Skeletal muscle cell (primary cell): ENCODE measurements at regions not wholly inside any gene's neighbourhood (a gene's known extent, or its start where the extent isn't known, plus 50 kb on each side); places are given as distances from the start of the nearest gene placed in this dataset.
"Not testable (repeated sequence)": the region's sequence is repeated elsewhere in the genome, so short reads cannot be mapped to it uniquely, and the experiment has no call there.

Source experiments
- DNase-seq: peaks from one replicate; pipeline ENCODE4 v3.0.0-alpha.2; 2010; ENCODE audit warnings: low read depth
- H3K4me3 ChIP-seq: 2 replicates; pipeline ENCODE4 v1.5.1; 2011; ENCODE audit warnings: low read depth, mild to moderate bottlenecking, control low read depth, low read length, moderate library complexity

DNA sequence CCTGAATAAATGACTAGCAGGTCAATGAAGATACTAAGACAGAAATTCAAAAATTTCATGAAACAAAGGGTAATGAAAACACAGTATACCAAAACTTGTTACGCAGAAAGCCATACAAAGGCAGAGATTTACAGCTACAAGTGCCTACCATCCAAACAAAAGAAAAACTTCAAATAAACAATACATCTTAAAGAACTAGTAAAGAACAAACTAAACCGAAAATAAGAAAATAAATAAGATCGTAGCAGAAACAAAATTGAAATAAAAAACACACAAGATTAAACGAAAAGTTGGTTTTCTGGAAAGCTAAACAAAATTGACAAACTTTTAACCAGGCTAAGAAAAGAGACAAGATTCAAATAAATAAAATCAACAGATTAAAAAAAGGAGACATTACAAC, 51.5 kb downstream of the VPREB1 start:
- H3K4me3 ChIP-seq, DNase-seq: not testable (repeated sequence)

- peak overlapping the region; percentile 58 for H3K4me3 ChIP-seq
- DNase-seq: not testable (repeated sequence)
Observed at GRCh38 chr22:22297159-22297793, 52.7 kb downstream of the VPREB1 start.

GRCh38 chr22:22297794-22298653, 53.4 kb downstream of the VPREB1 start:
- not testable (repeated sequence) for DNase-seq
- peak overlapping the region; percentile 73 for H3K4me3 ChIP-seq

DNA sequence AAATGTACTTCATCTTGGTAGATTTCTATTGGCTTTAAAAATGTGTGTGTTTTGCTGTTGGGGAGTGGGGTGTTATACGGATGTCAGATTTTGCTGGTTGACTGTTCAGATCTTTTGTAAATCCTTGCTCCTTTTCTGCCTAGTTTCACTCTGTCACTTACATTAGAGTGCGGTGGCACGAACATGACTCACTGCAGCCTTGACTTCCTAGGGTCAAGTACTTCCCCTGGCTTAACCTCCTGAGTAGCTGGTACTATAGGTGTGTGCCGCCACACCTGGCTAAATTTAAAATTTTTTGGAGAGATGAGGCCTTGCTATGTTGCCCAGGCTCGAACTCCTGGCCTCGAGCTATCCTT, 54.0 kb downstream of the VPREB1 start:
- H3K4me3 ChIP-seq: peak overlapping the region; percentile 73
- DNase-seq: not testable (repeated sequence)

- H3K4me3 ChIP-seq, DNase-seq: not testable (repeated sequence)
Observed at GRCh38 chr22:22300511-22300910, 55.9 kb downstream of the VPREB1 start.

DNA sequence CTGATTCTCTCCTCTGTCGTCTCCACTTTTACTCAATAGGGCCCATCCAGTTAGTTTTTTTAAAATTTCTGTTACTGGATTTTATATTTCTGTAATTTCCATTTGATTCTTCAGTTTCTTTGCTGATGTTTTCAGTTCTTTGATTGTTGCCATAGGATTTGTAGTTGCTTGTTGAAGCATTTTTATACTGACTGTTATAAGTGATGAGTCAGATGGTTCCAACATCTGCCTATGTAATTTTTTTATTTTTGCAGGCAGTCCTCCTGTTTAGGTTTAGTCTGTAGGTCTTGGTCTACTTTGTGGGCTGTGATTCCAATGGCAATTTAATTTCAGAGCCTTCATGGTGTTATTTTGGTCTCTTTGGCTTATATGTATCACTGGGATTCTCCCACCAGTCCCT, 56.4 kb downstream of the VPREB1 start:
- not testable (repeated sequence) for DNase-seq, H3K4me3 ChIP-seq

DNA sequence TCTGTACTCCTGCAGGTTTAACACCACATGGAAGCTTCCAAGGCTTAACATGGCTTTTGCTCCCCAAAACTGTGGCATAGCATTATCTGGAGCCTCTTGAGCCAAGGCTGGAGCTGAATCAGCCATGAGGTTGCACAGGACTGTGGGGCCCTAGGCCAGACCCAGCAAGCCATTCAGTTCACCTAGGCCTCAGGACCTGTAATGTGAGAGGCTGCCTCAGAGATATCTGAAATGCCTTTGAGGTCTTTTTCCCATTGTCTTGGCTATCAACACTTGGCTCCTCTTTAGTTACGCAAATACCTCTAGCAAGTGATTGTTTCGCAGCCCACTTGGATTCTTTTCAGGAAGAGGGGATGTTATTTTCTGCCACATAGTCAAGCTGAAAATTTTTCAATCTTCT, 72.0 kb downstream of the VPREB1 start:
- H3K4me3 ChIP-seq: no peak overlapping the region
- DNase-seq: no peak

DNA sequence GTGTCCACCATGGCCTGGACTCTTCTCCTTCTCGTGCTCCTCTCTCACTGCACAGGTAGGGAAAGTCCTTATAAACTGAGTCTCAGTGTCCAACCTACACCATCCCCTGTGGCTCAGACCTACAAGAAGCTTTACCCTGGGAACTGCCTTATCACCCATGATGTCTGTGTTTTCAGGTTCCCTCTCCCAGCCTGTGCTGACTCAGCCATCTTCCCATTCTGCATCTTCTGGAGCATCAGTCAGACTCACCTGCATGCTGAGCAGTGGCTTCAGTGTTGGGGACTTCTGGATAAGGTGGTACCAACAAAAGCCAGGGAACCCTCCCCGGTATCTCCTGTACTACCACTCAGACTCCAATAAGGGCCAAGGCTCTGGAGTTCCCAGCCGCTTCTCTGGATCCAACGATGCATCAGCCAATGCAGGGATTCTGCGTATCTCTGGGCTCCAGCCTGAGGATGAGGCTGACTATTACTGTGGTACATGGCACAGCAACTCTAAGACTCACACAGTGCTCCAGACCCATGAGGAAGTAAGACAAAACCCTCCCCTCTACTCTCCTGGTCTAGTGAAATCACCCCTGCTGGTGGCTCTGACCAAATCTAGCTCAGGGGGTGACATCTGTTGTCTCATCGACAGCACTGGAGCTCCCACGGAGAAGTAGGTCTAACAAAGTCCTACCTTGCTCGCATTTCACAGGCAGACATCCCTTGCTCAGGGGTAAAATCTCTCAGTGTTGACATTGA, 74.3 kb downstream of the VPREB1 start:
- no peak overlapping the region for H3K4me3 ChIP-seq
- no peak for DNase-seq

DNA sequence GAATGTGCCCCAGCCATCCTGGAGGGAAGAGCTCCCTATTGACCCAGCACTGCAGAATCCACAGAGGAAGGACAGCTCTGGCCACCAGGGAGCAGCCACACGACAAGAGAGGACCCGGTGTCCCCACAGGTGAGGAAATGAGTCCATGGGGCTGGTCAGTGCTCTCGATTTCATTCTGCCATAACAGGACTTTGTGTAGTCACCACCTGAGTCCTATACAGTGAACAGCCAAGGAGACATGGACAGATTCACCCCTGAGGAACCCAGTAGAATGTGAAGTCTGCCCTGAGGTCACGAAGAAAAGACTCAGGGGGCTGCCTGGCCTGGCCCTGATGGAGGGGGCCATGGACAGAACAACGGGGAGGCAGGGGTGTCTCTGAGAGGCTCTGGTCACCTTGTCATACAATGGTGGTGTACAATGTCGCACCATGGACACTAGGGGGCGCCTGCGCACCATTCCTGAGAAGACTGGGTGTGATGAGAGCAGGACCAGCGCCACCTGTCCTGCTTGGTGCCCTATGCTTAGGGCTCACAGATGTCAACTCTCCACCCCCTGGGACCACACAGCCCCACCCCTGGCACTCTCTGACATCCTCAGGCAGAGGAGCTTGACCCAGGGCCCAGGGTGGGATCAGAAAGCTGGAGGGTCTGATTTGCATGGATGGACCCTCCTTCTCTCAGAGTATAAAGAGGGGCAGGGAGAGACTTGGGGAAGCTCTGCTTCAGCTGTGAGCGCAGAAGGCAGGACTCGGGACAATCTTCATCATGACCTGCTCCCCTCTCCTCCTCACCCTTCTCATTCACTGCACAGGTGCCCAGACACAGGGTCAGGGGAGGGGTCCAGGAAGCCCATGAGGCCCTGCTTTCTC, 77.4 kb downstream of the VPREB1 start:
- DNase-seq, H3K4me3 ChIP-seq: not testable (repeated sequence)

DNA sequence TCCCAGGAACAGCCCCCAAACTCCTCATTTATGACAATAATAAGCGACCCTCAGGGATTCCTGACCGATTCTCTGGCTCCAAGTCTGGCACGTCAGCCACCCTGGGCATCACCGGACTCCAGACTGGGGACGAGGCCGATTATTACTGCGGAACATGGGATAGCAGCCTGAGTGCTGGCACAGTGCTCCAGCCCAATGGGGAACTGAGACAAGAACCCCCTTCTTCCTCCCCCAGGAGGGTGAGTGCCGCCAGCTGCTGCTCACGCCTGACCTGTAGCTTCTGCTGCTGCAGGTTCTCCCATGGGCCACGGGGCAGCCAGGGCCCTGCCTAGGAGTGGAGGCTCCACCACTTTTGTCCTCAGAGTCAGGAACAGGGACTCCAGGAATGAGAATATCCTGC, 78.2 kb downstream of the VPREB1 start:
- DNase-seq: no peak

GRCh38 chr22:22327723-22328122, 83.1 kb downstream of the VPREB1 start:
- no peak overlapping the region for H3K4me3 ChIP-seq
- no peak for DNase-seq

More for the DNA sequence above, 78.2 kb downstream of the VPREB1 start:
- no peak overlapping the region for H3K4me3 ChIP-seq

- H3K4me3 ChIP-seq: no peak overlapping the region
- no peak for DNase-seq
Observed at GRCh38 chr22:22329792-22330191, 85.2 kb downstream of the VPREB1 start.

- H3K4me3 ChIP-seq, DNase-seq: not testable (repeated sequence)
Observed at GRCh38 chr22:22335640-22336039, 91.1 kb downstream of the VPREB1 start.

- not testable (repeated sequence) for H3K4me3 ChIP-seq, DNase-seq
Observed at GRCh38 chr22:22336333-22336732, 91.7 kb downstream of the VPREB1 start.

- not testable (repeated sequence) for DNase-seq, H3K4me3 ChIP-seq
Observed at GRCh38 chr22:22338778-22339177, 94.2 kb downstream of the VPREB1 start.

DNA sequence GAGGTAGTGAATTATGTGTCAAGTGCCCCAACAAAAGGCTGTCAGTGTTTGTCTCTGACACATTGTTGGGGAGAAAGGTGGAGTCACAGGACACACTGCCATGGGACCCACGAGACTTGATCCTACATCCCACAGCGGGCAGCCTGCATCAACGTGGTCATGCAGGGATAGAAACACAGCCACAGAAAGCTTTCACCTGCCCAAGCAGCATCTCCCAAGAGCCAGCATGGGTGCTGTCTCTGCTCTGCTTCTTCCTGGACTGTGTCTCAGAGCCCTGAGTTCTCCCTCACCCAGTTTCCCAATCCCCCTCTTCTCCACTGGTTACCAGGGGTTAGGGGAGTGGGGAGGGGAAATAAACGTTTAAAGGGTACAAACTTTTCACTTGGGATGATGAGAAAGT, 97.2 kb downstream of the VPREB1 start:
- no peak overlapping the region for H3K4me3 ChIP-seq
- no peak for DNase-seq

- no peak overlapping the region for H3K4me3 ChIP-seq
- no peak for DNase-seq
Observed at GRCh38 chr22:22342697-22343580, 98.4 kb downstream of the VPREB1 start.

DNA sequence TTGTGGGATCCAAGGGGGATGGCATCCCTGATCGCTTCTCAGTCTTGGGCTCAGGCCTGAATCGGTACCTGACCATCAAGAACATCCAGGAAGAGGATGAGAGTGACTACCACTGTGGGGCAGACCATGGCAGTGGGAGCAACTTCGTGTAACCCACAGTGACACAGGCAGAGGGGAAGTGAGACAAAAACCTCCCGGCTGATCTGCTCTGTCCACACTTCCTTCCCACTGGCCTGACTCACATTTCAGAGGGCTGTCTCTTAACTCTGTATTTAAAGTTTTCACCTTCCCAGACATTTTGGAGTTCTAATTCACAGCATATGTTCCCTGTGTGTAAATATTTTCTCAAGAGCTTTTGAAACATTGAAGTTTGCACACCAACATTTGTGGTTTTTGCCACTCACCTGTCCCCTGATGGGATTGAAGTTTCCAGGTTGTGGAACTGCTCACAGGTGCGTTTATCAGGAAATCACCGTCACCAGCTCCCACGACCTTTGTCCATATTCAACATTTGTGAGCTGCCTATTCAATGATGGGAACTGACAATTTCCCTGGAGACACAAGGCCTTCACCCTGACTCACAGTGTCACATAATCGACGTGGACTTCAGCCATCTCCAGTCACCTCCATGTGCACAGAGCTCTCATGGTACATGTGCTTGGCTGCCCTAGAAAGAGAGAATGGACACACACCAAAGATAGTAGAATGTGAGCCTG, 99.2 kb downstream of the VPREB1 start:
- H3K4me3 ChIP-seq: no peak overlapping the region
- DNase-seq: no peak
